Left renal pelvis (tissue), 4 donors: ENCODE measurements at regions not wholly inside any gene's neighbourhood (a gene's known extent, or its start where the extent isn't known, plus 50 kb on each side); places are given as distances from the start of the nearest gene placed in this dataset.
A peak's percentile ranks its signal among the peaks of the same experiment; 100 is the strongest.

Experiments
- DNase-seq, 4 donors: peaks; one replicate each; pipeline ENCODE4 v3.0.0-alpha.2; 2013; ENCODE audit warnings: low read depth in 4 of 4, low spot score in 3 of 4

- no peak for DNase-seq
Observed at GRCh38 chr16:77652399-77652798, 69.9 kb upstream of the NUDT7 start.

- DNase-seq: no peak
Observed at GRCh38 chr16:77657016-77657415, 65.3 kb upstream of the NUDT7 start.

- peak in 2 of 4 donors; percentile 24 to 42 for DNase-seq
Observed at GRCh38 chr16:77660311-77660710, 62.0 kb upstream of the NUDT7 start.

GRCh38 chr16:77662246-77662645 lies 60.1 kb upstream of the NUDT7 start:
- DNase-seq: no peak

- DNase-seq: no peak
Observed at GRCh38 chr16:77663711-77664110, 58.6 kb upstream of the NUDT7 start.

- no peak for DNase-seq
Observed at GRCh38 chr16:77666771-77667170, 55.5 kb upstream of the NUDT7 start.

GRCh38 chr16:77668201-77668600 lies 54.1 kb upstream of the NUDT7 start:
- DNase-seq: no peak

GRCh38 chr16:77669057-77669456 lies 53.3 kb upstream of the NUDT7 start:
- no peak for DNase-seq
